K562 (cell line): ENCODE measurements at regions not wholly inside any gene's neighbourhood (a gene's known extent, or its start where the extent isn't known, plus 50 kb on each side); places are given as distances from the start of the nearest gene placed in this dataset.

Experiments
- HLTF ChIP-seq: fragments of 450-650 bp; IDR thresholded peaks from 2 replicates; pipeline ENCODE4 v1.6.1; 2016
- MEIS2 ChIP-seq: fragments of 450-650 bp; IDR thresholded peaks from 2 replicates; pipeline ENCODE4 v1.6.1; 2014; ENCODE audit warnings: mild to moderate bottlenecking; ENCODE audit not compliant: partially characterized antibody
- NCOR1 ChIP-seq: fragments of 450-650 bp; IDR thresholded peaks from 2 replicates; pipeline ENCODE4 v1.6.1; 2016; ENCODE audit warnings: mild to moderate bottlenecking, moderate library complexity
- NR1H2 ChIP-seq: sonication (generic); formaldehyde crosslinking; IDR thresholded peaks from 2 replicates; pipeline ENCODE4 v1.4.0; 2020; ENCODE audit warnings: mild to moderate bottlenecking, missing genetic modification reagents
- SIX5 ChIP-seq, 2 experiments: IDR thresholded peaks; 2 replicates each; pipeline ENCODE4 v1.6.1; 2011; ENCODE audit warnings: low read length in 2 of 2, borderline replicate concordance in 1 of 2, low read depth in 1 of 2, mild to moderate bottlenecking in 1 of 2, moderate library complexity in 1 of 2; ENCODE audit not compliant: insufficient read depth in 1 of 2
- ZNF134 ChIP-seq: fragments of 250-450 bp; sonication (Bioruptor Pico); conservative IDR thresholded peaks from 2 replicates; pipeline ENCODE4 v1.4.0; 2020
- ZNF174 ChIP-seq: fragments of 250-450 bp; sonication (Bioruptor Pico); IDR thresholded peaks from 2 replicates; pipeline ENCODE4 v1.4.0; 2020; ENCODE audit warnings: mild to moderate bottlenecking
- ZNF668 ChIP-seq: fragments of 250-450 bp; sonication (Bioruptor Pico); IDR thresholded peaks from 2 replicates; pipeline ENCODE4 v1.8.0; 2022; ENCODE audit warnings: mild to moderate bottlenecking, inconsistent platforms
- TF ChIP-seq, protein P1 (sequence below), 2 experiments: fragments of 450-650 bp; IDR thresholded peaks; 2 replicates each; pipeline ENCODE4 v1.6.1; 2016; ENCODE audit warnings: mild to moderate bottlenecking in 2 of 2, borderline replicate concordance in 1 of 2, low read depth in 1 of 2, moderate library complexity in 1 of 2

DNA sequence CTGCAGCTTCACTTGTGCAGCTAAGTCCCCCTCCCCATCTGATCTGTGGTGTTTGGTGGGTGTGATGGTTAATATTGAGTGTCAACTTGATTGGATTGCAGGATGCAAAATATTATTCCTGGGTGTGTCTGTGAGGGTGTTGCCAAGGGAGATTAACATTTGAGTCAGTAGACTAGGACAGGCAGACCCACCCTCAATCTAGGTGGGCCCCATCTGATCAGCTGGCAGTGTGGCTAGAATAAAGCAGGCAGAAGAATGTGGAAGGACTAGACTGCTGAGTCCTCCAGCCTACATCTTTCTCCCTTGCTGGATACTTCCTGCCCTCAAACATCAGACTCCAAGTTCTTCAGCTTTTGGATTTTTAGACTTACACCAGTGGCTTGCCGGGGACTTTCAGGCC, 103.5 kb upstream of the BOD1L1 start (continued):
- TF ChIP-seq, protein P1, sequence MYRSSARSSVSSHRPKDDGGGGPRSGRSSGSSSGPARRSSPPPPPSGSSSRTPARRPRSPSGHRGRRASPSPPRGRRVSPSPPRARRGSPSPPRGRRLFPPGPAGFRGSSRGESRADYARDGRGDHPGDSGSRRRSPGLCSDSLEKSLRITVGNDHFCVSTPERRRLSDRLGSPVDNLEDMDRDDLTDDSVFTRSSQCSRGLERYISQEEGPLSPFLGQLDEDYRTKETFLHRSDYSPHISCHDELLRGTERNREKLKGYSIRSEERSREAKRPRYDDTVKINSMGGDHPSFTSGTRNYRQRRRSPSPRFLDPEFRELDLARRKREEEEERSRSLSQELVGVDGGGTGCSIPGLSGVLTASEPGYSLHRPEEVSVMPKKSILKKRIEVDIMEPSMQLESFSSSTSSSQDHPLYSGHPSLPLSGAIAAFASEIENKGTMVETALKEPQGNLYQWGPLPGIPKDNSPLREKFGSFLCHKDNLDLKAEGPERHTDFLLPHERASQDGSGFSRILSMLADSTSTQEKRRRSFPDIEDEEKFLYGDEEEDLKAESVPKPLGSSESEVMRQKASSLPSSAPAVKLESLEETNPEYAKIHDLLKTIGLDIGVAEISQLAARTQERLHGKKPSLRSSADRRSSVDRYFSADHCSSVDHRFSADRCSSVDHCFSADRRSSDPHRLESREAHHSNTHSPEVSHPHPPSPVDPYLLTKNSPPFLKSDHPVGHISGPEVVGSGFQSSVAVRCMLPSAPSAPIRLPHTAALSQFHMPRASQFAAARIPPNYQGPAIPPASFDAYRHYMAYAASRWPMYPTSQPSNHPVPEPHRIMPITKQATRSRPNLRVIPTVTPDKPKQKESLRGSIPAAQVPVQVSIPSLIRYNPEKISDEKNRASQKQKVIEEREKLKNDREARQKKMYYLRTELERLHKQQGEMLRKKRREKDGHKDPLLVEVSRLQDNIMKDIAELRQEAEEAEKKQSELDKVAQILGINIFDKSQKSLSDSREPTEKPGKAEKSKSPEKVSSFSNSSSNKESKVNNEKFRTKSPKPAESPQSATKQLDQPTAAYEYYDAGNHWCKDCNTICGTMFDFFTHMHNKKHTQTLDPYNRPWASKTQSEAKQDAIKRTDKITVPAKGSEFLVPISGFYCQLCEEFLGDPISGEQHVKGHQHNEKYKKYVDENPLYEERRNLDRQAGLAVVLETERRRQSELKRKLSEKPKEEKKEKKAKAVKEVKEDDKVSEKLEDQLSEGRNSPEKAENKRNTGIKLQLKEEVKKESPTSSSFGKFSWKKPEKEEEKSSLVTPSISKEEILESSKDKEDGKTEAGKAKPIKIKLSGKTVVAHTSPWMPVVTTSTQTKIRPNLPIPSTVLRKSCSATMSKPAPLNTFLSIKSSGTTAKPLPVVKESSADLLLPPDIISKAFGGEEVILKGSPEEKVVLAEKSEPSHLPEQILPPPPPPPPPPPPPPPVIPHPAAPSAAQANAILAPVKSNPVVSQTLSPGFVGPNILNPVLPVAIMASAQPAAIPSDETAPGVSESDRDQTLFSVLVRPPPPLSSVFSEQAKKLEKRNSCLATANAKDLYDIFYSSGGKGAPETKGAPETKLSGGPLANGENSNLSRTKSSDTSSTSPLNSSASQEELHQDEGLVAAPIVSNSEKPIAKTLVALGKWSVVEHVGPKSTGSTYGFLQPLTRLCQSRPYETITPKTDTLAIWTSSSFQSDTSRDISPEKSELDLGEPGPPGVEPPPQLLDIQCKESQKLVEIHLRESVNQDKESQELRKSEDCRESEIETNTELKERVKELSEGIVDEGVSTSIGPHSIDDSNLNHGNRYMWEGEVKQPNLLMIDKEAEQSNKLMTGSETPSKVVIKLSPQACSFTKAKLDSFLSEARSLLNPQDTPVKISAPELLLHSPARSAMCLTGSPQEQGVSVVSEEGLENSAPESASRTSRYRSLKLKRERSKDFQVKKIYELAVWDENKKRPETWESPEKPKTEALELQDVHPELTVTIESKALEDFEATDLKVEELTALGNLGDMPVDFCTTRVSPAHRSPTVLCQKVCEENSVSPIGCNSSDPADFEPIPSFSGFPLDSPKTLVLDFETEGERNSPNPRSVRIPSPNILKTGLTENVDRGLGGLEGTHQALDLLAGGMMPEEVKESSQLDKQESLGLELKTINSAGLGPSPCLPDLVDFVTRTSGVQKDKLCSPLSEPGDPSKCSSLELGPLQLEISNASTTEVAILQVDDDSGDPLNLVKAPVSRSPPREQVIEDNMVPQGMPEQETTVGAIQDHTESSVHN (IDR thresholded peaks at IDR 0.05; ENCODE audit: borderline replicate concordance in 1 of 2, low read depth in 1 of 2), result no peak
- TF ChIP-seq ZNF134, result no peak
- TF ChIP-seq ZNF174 (CRISPR knock-in tag), result no peak
- no peak for TF ChIP-seq HLTF
- TF ChIP-seq MEIS2, result no peak
- TF ChIP-seq ZNF668 (CRISPR knock-in tag), result no peak
- no peak for TF ChIP-seq NR1H2
- no peak for TF ChIP-seq SIX5 (IDR thresholded peaks at IDR 0.05; ENCODE audit: borderline replicate concordance in 1 of 2, insufficient read depth in 1 of 2, low read depth in 1 of 2, low read length in 2 of 2)
- no peak for TF ChIP-seq NCOR1
